Endodermal cell (in vitro differentiated cells): ENCODE measurements at regions not wholly inside any gene's neighbourhood (a gene's known extent, or its start where the extent isn't known, plus 50 kb on each side); places are given as distances from the start of the nearest gene placed in this dataset.

Experiments
- DNase-seq: peaks from one replicate; pipeline ENCODE4 v3.0.0-alpha.2; 2017
- H3K27ac ChIP-seq: 2 replicates; pipeline ENCODE4 v1.5.1; 2013; ENCODE audit warnings: mild to moderate bottlenecking, low read depth, low read length, moderate library complexity
- H3K27me3 ChIP-seq: 2 replicates; pipeline ENCODE4 v1.6.1; 2013; ENCODE audit warnings: mild to moderate bottlenecking, low read length, moderate library complexity; ENCODE audit not compliant: insufficient read depth, control insufficient read depth, poor library complexity, severe bottlenecking
- H3K36me3 ChIP-seq: 2 replicates; pipeline ENCODE4 v1.7.0; 2013; ENCODE audit warnings: mild to moderate bottlenecking, low read length, moderate library complexity; ENCODE audit not compliant: control insufficient read depth, insufficient read depth
- H3K4me1 ChIP-seq: one replicate; pipeline ENCODE4 v1.7.0; 2013; ENCODE audit warnings: low read length; ENCODE audit not compliant: control insufficient read depth, insufficient read depth
- H3K4me3 ChIP-seq: 2 replicates; pipeline ENCODE4 v1.5.1; 2013; ENCODE audit warnings: mild to moderate bottlenecking, low read length, moderate library complexity
- H3K9ac ChIP-seq: 2 replicates; pipeline ENCODE4 v1.6.1; 2013; ENCODE audit warnings: mild to moderate bottlenecking, low read length, moderate library complexity; ENCODE audit not compliant: poor library complexity, severe bottlenecking; ENCODE audit errors: extremely low read depth
- H3K9me3 ChIP-seq: 2 replicates; pipeline ENCODE4 v1.6.1; 2013; ENCODE audit warnings: mild to moderate bottlenecking, low read length, moderate library complexity; ENCODE audit not compliant: control insufficient read depth
- H3K27ac Mint-ChIP-seq: 2 replicates; pipeline ENCODE4 v1.8.0; 2020; ENCODE audit warnings: mixed read lengths
- H3K27me3 Mint-ChIP-seq: 2 replicates; pipeline ENCODE4 v1.8.0; 2021; ENCODE audit warnings: mild to moderate bottlenecking, mixed read lengths; ENCODE audit not compliant: insufficient read depth
- H3K36me3 Mint-ChIP-seq: 2 replicates; pipeline ENCODE4 v1.8.0; 2020; ENCODE audit warnings: low read depth, mixed read lengths
- H3K4me1 Mint-ChIP-seq: 2 replicates; pipeline ENCODE4 v1.8.0; 2020; ENCODE audit warnings: mixed read lengths
- H3K4me3 Mint-ChIP-seq: 2 replicates; pipeline ENCODE4 v1.8.0; 2020; ENCODE audit warnings: mild to moderate bottlenecking, moderate library complexity, mixed read lengths
- H3K9me3 Mint-ChIP-seq: 2 replicates; pipeline ENCODE4 v1.8.0; 2020; ENCODE audit warnings: mild to moderate bottlenecking, mixed read lengths
- WGBS, 2 experiments: methylation state at CpG; one replicate each; pipeline versions ENCODE4 v1.1.5 to v1.1.7; 2013; ENCODE audit warnings: missing lambda C conversion rate in 2 of 2, mixed read lengths in 1 of 2; ENCODE audit not compliant: insufficient coverage in 1 of 2, insufficient read length in 1 of 2; 5-methylcytosine and 5-hydroxymethylcytosine counted together
- TF ChIP-seq, protein P1 (sequence below): fragments of 200-600 bp; sonication (generic); conservative IDR thresholded peaks from 2 replicates; pipeline ENCODE4 v1.5.0; 2021; ENCODE audit warnings: antibody characterized with exemption, mild to moderate bottlenecking

DNA sequence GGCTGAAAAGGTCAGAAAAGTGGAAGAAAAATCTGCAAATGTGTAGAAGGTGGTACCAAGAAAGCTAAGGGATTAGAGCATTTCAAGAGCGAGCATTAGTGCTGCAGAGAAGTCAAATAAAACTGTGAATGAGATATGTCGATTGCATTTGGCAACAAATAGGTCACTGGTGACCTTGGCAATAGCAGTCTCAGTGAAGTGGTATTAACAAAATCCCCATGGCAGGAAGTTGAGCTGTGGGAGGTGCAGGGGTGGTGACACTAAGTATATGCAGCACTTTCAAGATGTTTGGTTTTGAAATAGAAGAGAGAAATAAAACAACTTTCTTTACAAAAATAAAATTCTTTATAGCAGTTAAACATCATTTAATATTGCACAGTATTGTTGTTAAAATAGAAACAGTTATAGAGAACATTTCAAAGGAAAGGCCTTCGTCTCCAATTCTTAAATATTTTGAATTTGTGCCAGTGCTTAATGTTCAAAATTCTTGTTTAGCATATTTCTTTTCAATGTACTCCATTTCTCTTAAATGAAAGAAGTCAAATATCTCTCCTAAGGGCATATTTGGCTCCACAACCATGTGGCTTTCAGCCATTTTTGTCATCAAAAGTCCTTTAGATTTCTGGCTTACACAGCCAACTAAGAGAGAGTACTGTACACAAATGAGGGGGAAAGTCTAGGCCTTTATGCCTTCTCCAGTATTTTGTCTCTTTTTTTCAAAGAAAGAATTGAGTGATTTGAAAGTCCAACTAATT, 443.0 kb upstream of the MMADHC start:
- no peak for DNase-seq
- H3K4me1 ChIP-seq: no peaks in the 10 kb centered on the region
- no peak overlapping the region for H3K27ac ChIP-seq
- no peak overlapping the region for H3K4me3 ChIP-seq
- Mint-ChIP-seq H3K4me3 (no peak overlapping the region), H3K9me3 (no peaks in the 10 kb centered on the region), H3K36me3 (no peaks in the 10 kb centered on the region), H3K4me1 (no peaks in the 10 kb centered on the region), H3K27me3 (no peaks in the 10 kb centered on the region), H3K27ac (no peak overlapping the region)
- TF ChIP-seq, protein P1, sequence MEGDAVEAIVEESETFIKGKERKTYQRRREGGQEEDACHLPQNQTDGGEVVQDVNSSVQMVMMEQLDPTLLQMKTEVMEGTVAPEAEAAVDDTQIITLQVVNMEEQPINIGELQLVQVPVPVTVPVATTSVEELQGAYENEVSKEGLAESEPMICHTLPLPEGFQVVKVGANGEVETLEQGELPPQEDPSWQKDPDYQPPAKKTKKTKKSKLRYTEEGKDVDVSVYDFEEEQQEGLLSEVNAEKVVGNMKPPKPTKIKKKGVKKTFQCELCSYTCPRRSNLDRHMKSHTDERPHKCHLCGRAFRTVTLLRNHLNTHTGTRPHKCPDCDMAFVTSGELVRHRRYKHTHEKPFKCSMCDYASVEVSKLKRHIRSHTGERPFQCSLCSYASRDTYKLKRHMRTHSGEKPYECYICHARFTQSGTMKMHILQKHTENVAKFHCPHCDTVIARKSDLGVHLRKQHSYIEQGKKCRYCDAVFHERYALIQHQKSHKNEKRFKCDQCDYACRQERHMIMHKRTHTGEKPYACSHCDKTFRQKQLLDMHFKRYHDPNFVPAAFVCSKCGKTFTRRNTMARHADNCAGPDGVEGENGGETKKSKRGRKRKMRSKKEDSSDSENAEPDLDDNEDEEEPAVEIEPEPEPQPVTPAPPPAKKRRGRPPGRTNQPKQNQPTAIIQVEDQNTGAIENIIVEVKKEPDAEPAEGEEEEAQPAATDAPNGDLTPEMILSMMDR: no peak
- H3K27me3 ChIP-seq: no peaks in the 10 kb centered on the region
- H3K9ac ChIP-seq: no peak overlapping the region
- H3K9me3 ChIP-seq: no peaks in the 10 kb centered on the region
- H3K36me3 ChIP-seq: no peaks in the 10 kb centered on the region
- 92 to 96% methylated on average over 2 to 3 of the region's 3 CpGs for WGBS, 2 experiments

DNA sequence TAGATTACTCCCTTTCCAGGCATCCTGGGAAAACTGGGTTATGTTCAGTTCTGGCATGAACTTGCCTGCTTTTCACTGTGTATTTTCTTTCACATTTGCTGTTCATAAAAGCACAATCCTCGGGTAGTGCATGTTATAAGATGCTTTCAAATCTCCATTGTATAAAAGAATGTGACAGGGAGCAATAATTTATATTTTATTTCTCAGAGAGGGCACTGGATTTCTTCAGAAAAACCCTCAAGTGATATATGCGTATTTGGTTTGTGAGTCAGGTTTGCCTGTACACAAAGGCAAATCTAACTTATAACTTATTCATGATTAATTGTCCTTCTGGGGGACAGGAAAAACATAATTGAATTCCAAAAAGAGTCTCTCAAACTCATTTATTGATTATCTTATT, 440.7 kb upstream of the MMADHC start:
- H3K36me3 Mint-ChIP-seq: no peaks in the 10 kb centered on the region
- no peak overlapping the region for H3K27ac Mint-ChIP-seq
- no peaks in the 10 kb centered on the region for H3K27me3 Mint-ChIP-seq
- H3K9me3 Mint-ChIP-seq: no peaks in the 10 kb centered on the region
- Histone ChIP-seq H3K36me3 (no peaks in the 10 kb centered on the region), H3K27me3 (no peaks in the 10 kb centered on the region), H3K4me3 (no peak overlapping the region), H3K4me1 (no peaks in the 10 kb centered on the region), H3K27ac (no peak overlapping the region), H3K9me3 (no peaks in the 10 kb centered on the region), H3K9ac (no peak overlapping the region)
- DNase-seq: no peak
- no peaks in the 10 kb centered on the region for H3K4me1 Mint-ChIP-seq
- WGBS, 2 experiments: 96 to 100% methylated on average over 1 to 2 of the region's 2 CpGs
- no peak overlapping the region for H3K4me3 Mint-ChIP-seq
- TF ChIP-seq, protein P1: no peak

DNA sequence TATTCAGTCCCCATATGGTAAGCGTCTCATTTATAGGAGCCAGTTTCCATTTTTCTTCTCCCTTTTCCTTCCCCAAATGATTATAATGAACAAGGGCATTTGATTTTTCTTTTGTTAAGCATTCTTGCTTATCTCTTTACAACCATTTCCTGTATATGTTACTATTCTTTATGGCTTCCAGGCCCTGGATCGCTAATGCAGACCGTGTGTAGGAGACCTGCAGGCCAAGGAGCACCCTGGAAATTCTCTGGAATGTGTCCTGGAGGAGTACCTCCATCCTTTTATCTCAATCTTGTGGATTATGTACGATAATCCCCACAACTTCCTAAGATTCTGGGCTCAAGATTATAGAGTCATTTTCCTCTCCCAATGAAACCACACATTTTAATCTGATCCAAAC, 439.6 kb upstream of the MMADHC start:
- WGBS, 2 experiments: 76 to 77% methylated on average over 4 of the region's 4 CpGs
- H3K9ac ChIP-seq: no peak overlapping the region
- Mint-ChIP-seq H3K27me3 (no peaks in the 10 kb centered on the region), H3K27ac (no peak overlapping the region), H3K4me1 (no peaks in the 10 kb centered on the region), H3K4me3 (no peak overlapping the region), H3K9me3 (no peaks in the 10 kb centered on the region), H3K36me3 (no peaks in the 10 kb centered on the region)
- DNase-seq: no peak
- no peaks in the 10 kb centered on the region for H3K36me3 ChIP-seq
- TF ChIP-seq, protein P1: no peak
- no peak overlapping the region for H3K27ac ChIP-seq
- H3K4me1 ChIP-seq: no peaks in the 10 kb centered on the region
- no peaks in the 10 kb centered on the region for H3K27me3 ChIP-seq
- no peak overlapping the region for H3K4me3 ChIP-seq
- H3K9me3 ChIP-seq: no peaks in the 10 kb centered on the region
